Caco-2 (cell line): ENCODE measurements at regions not wholly inside any gene's neighbourhood (a gene's known extent, or its start where the extent isn't known, plus 50 kb on each side); places are given as distances from the start of the nearest gene placed in this dataset.
A peak's percentile ranks its signal among the peaks of the same experiment; 100 is the strongest.

Experiments used
- BruUV-seq: library from RNA; stranded (reverse); fragments of 400-500 nt; replicated peaks from 2 replicates; lab custom pipeline; 2021; lab: Mats Ljungman, UMichigan
- CTCF ChIA-PET: fragments of 300-600 bp; sonication (Branson Sonifier 250); formaldehyde crosslinking; loops from one replicate; lab custom pipeline; 2022; ENCODE audit warnings: antibody characterized with exemption; lab: Charles Lee
- POLR2A ChIA-PET: fragments of 300-600 bp; sonication (Branson Sonifier 250); formaldehyde crosslinking; loops from one replicate; lab custom pipeline; 2022; ENCODE audit warnings: antibody characterized with exemption; lab: Charles Lee
- DNase-seq, 2 experiments: peaks; one replicate each; pipeline versions ENCODE4 v3.0.0 to v3.0.0-alpha.2; 2020 to 2022
- H3K27me3 ChIP-seq: replicated peaks from 2 replicates; pipeline ENCODE4 v1.6.0; 2011; ENCODE audit warnings: low read length; ENCODE audit not compliant: control insufficient read depth, insufficient read depth
- H3K36me3 ChIP-seq: 2 replicates; pipeline ENCODE4 v1.5.1; 2011; ENCODE audit warnings: low read length; ENCODE audit not compliant: control insufficient read depth, insufficient read depth
- H3K4me1 ChIP-seq: fragments of 250-450 bp; sonication (Bioruptor Pico); 2 replicates; pipeline ENCODE4 v1.5.1; 2020; ENCODE audit warnings: mild to moderate bottlenecking
- H3K4me3 ChIP-seq: 2 replicates; pipeline ENCODE4 v1.5.1; 2011; ENCODE audit warnings: low read depth, mild to moderate bottlenecking, control low read depth, low read length
- H3K9me3 ChIP-seq: fragments of 250-450 bp; sonication (Bioruptor Pico); 2 replicates; pipeline ENCODE4 v1.5.1; 2020; ENCODE audit warnings: mild to moderate bottlenecking, moderate library complexity
- H3K27ac Mint-ChIP-seq: one replicate; pipeline ENCODE4 v1.8.0; 2022; ENCODE audit warnings: mixed read lengths; ENCODE audit not compliant: unreplicated experiment
- H3K27me3 Mint-ChIP-seq: one replicate; pipeline ENCODE4 v1.8.0; 2022; ENCODE audit warnings: mixed read lengths; ENCODE audit not compliant: insufficient read depth, unreplicated experiment
- H3K36me3 Mint-ChIP-seq: one replicate; pipeline ENCODE4 v1.8.0; 2022; ENCODE audit warnings: mild to moderate bottlenecking, mixed read lengths; ENCODE audit not compliant: insufficient read depth, unreplicated experiment
- H3K4me1 Mint-ChIP-seq: one replicate; pipeline ENCODE4 v1.8.0; 2022; ENCODE audit warnings: low read depth, mixed read lengths; ENCODE audit not compliant: unreplicated experiment
- H3K4me3 Mint-ChIP-seq: one replicate; pipeline ENCODE4 v1.8.0; 2022; ENCODE audit warnings: mild to moderate bottlenecking, moderate library complexity, mixed read lengths; ENCODE audit not compliant: unreplicated experiment
- H3K9me3 Mint-ChIP-seq: one replicate; pipeline ENCODE4 v1.8.0; 2022; ENCODE audit warnings: mixed read lengths; ENCODE audit not compliant: unreplicated experiment
- CTCF ChIP-seq, 2 experiments: fragments of 200-600 bp in 1 of 2; IDR thresholded peaks; 1 replicate in 1 of 2; 2 replicates in 1 of 2; pipeline versions ENCODE4 v1.5.1 to v1.8.0; 2011 to 2022; ENCODE audit warnings: antibody characterized with exemption in 1 of 2, control low read depth in 1 of 2, inconsistent platforms in 1 of 2, low read depth in 1 of 2, low read length in 1 of 2, mild to moderate bottlenecking in 1 of 2, moderate library complexity in 1 of 2; ENCODE audit not compliant: insufficient read depth in 1 of 2, severe bottlenecking in 1 of 2, unreplicated experiment in 1 of 2
- intact Hi-C: fragments of 100-400 bp; cut with micrococcal nuclease; formaldehyde crosslinking; loops from one replicate; pipeline ENCODE4 v1.10.0; 2022; ENCODE audit not compliant: unreplicated experiment

DNA sequence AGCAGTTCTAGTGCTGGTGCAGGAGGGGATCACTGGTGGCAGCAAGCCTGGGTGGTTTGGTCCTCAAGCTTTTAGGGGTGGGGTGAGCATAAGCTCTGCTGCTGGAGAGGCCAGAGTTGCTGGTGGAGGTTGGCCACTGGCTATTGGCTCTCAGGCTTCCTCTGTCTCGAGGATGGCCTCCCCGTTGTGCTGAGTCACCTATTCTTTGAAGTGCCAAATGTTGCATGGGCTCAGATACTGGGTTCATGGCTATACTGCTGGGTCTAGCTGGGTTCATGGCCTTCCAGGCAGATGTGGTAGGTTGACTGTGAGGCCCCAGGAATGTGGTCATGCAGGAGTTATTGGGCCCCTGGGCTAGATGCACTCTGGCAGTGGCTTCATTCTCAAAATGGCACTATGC, 466.3 kb downstream of the NAF1 start:
- no peaks in the 10 kb centered on the region for H3K36me3 Mint-ChIP-seq
- Histone ChIP-seq H3K9me3 (no peaks in the 10 kb centered on the region; the same call in 1 of the 2 replicates), H3K36me3 (no peaks in the 10 kb centered on the region), H3K4me1 (no peaks in the 10 kb centered on the region), H3K4me3 (no peak overlapping the region), H3K27me3 (no peaks in the 10 kb centered on the region)
- peak in 1 of 2 experiments; percentile 24 for DNase-seq
- H3K4me3 Mint-ChIP-seq = no peak overlapping the region
- peaks cover 12% of the 10 kb centered on the region for H3K9me3 Mint-ChIP-seq
- H3K4me1 Mint-ChIP-seq = peaks cover 7% of the 10 kb centered on the region
- BruUV-seq = no TSS peak
- ChIA-PET POLR2A (no interaction called here), CTCF (no interaction called here)
- H3K27ac Mint-ChIP-seq = no peak overlapping the region
- H3K27me3 Mint-ChIP-seq = no peaks in the 10 kb centered on the region
- no peak for TF ChIP-seq CTCF (IDR thresholded peaks at IDR 0.05; ENCODE audit: insufficient read depth in 1 of 2, low read depth in 1 of 2, low read length in 1 of 2, severe bottlenecking in 1 of 2, unreplicated experiment in 1 of 2)
- intact Hi-C loops = no loop called here

DNA sequence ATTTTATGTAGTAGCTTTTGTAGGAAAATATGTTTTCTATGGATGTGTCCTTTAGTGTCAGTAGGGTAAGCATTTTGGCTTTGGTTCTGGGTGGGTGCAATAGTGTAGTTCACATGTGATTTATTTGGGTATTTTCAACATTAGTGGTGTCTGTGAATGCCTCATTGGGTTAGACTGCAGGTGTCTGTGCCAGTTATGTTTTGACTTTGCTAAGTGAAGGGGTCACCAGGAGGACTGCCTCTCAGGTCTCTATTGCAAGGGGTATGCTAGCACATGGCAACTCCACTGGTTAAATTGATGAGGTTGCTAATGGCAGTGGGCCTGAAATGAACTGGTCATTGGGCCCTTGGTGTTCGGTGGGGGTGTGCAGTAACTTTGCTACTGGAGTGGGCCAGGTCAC, 467.1 kb downstream of the NAF1 start:
- no TSS peak for BruUV-seq
- H3K9me3 Mint-ChIP-seq = peaks cover 12% of the 10 kb centered on the region
- H3K27me3 Mint-ChIP-seq = no peaks in the 10 kb centered on the region
- no peak overlapping the region for H3K4me3 ChIP-seq
- H3K4me3 Mint-ChIP-seq = no peak overlapping the region
- no peaks in the 10 kb centered on the region for H3K36me3 Mint-ChIP-seq
- H3K4me1 Mint-ChIP-seq = peaks cover 7% of the 10 kb centered on the region
- H3K27me3 ChIP-seq = no peaks in the 10 kb centered on the region
- no peak for TF ChIP-seq CTCF (IDR thresholded peaks at IDR 0.05; ENCODE audit: insufficient read depth in 1 of 2, low read depth in 1 of 2, low read length in 1 of 2, severe bottlenecking in 1 of 2, unreplicated experiment in 1 of 2)
- no peak for DNase-seq
- ChIA-PET POLR2A (no interaction called here), CTCF (no interaction called here)
- no peaks in the 10 kb centered on the region for H3K4me1 ChIP-seq
- H3K36me3 ChIP-seq = no peaks in the 10 kb centered on the region
- peak overlapping the region; percentile 32 for H3K27ac Mint-ChIP-seq
- intact Hi-C loops = no loop called here
- no peaks in the 10 kb centered on the region; the same call in 1 of the 2 replicates for H3K9me3 ChIP-seq

GRCh38 chr4:162685410-162685809, 481.3 kb downstream of the NAF1 start:
- no peak for TF ChIP-seq CTCF (IDR thresholded peaks at IDR 0.05; ENCODE audit: insufficient read depth in 1 of 2, low read depth in 1 of 2, low read length in 1 of 2, severe bottlenecking in 1 of 2, unreplicated experiment in 1 of 2)
- Histone ChIP-seq H3K27me3 (no peaks in the 10 kb centered on the region), H3K4me1 (peaks cover 24% of the 10 kb centered on the region), H3K4me3 (no peak overlapping the region), H3K9me3 (peaks cover 3% of the 10 kb centered on the region; the same call in 1 of the 2 replicates), H3K36me3 (no peaks in the 10 kb centered on the region)
- POLR2A ChIA-PET = no interaction called here
- CTCF ChIA-PET = no interaction called here
- no peak for DNase-seq
- Mint-ChIP-seq H3K9me3 (no peaks in the 10 kb centered on the region), H3K36me3 (no peaks in the 10 kb centered on the region), H3K27me3 (no peaks in the 10 kb centered on the region), H3K4me3 (no peak overlapping the region), H3K4me1 (peaks cover 7% of the 10 kb centered on the region), H3K27ac (no peak overlapping the region)
- intact Hi-C loops = no loop called here
- no TSS peak for BruUV-seq
